Putamen (tissue), 1 donor: ENCODE measurements at regions not wholly inside any gene's neighbourhood (a gene's known extent, or its start where the extent isn't known, plus 50 kb on each side); places are given as distances from the start of the nearest gene placed in this dataset.
A peak's percentile ranks its signal among the peaks of the same experiment; 100 is the strongest.
"Not testable (repeated sequence)": the region's sequence is repeated elsewhere in the genome, so short reads cannot be mapped to it uniquely, and the experiment has no call there.

ENCODE experiments used
- DNase-seq: peaks from one replicate; pipeline ENCODE4 v3.0.0-alpha.2; 2016; ENCODE audit warnings: low spot score

DNA sequence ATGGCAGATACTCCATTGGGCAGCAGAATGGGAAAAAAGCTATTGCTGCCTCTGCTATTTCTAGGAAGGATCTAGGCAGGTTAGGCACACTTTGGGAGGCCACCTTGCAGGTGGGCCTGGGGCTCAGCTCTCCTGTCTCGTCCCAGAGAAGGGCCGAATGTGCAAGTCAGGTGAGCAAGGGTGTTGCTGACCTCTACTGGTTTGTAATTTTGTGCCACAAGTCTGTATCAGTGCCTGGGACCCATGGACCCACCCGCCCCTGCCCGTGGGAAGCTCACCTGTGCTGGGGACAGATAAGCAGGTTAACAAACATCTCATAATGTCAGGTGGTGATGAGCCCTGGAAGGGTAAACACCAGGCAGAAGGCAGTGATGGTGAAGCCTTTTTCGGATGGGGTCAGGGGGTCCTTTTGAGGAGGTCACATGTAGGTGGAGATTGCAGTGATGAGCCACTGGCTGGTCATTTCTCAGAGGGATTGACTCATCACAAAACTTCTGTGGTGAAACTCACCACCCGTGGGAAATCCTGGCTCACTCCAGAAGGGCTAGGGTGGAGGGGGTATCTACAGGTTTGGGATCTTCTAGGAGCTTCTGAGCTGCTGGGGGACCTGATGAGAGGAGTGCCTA lies 161.3 kb downstream of the KLF13 start:
- DNase-seq, result no peak

GRCh38 chr15:31488437-31489204 lies 162.0 kb downstream of the KLF13 start:
- peak; percentile 78 for DNase-seq

DNA sequence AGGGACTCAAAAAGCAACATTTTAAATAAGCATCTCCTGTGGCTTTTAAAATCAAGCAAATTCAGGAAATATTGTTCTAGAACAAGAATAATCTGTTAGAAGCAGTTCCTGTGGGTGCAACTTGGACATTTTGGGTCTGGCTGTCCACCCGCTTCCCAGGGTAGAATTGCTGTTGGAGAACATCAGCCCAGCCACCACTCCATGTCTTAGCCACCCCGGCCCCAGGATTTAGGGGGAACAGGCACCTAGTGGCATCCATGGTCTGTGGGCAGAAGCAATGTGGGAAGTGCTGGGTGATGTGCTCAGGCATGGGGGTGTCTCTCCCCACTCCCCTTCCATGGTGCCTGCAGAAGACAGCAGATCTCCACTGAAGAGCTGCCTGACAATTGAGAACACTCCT lies 162.6 kb downstream of the KLF13 start:
- DNase-seq, result no peak

- DNase-seq, result peak; percentile 23
These were observed 163.4 kb downstream of the KLF13 start for GRCh38 chr15:31489801-31490646.

- DNase-seq, result no peak
These were observed 168.2 kb downstream of the KLF13 start for GRCh38 chr15:31494786-31495185.

DNA sequence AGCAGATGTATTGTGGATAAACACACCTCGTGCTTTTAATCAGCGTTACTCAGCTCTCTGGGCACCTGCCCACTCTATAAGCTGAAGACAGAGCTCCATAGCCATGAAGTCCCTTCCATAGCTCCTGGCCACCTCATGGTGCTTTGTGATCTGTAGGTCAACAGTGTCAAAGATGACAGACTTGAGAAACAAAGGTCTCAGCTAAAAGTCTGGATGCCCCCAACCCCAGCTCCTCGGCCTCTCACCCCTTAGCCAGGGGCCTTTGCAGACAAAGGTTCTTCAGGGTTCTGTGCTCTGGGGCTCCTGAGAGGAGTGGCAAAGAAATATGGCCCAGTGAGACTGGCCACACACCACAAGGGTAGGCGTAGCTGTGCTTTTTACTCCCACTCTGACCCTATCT lies 168.6 kb downstream of the KLF13 start:
- no peak for DNase-seq

DNA sequence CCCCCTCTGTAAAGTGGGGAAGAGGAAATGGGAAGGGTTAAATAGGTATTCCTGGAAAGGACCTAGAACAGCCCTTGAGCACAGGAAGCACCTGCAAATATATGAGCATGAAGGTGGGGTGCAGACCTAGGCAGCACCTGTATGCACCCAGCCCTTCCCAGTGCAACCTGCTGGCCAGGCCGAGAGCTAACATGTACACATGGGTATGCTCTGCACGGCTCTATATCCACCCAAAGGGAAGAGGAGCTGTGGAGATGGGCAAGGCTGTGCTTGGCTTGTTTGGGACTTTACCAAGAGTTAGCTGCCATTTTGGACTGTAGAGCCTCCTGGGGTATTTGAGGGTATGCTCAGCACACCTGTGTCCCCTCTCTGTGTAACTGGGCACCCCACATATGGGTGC lies 171.2 kb downstream of the KLF13 start:
- DNase-seq, result no peak

DNA sequence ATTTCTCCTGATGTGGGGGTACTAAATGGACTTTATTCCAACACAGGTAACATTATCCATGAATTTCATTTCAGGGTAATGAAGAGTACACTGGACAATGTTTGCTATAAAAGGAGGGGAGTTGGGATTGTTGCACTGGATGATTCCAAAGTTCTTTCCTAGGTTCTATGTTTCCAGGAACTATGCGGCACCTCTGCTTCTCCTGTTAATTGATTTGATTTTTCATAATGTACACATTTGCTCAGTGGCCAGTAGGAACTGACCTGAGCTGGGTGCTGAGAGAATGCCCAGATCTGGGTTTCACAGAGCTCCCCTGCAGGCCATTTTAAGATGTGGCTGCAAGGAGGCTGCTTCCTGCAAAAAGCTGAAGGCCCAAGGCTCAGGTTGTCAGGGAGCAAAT lies 171.7 kb downstream of the KLF13 start:
- DNase-seq, result no peak

GRCh38 chr15:31498756-31499155 lies 172.1 kb downstream of the KLF13 start:
- no peak for DNase-seq

- no peak for DNase-seq
These were observed 172.8 kb downstream of the KLF13 start for GRCh38 chr15:31499236-31499952.

- DNase-seq, result no peak
These were observed 173.5 kb downstream of the KLF13 start for GRCh38 chr15:31499953-31500765.

DNA sequence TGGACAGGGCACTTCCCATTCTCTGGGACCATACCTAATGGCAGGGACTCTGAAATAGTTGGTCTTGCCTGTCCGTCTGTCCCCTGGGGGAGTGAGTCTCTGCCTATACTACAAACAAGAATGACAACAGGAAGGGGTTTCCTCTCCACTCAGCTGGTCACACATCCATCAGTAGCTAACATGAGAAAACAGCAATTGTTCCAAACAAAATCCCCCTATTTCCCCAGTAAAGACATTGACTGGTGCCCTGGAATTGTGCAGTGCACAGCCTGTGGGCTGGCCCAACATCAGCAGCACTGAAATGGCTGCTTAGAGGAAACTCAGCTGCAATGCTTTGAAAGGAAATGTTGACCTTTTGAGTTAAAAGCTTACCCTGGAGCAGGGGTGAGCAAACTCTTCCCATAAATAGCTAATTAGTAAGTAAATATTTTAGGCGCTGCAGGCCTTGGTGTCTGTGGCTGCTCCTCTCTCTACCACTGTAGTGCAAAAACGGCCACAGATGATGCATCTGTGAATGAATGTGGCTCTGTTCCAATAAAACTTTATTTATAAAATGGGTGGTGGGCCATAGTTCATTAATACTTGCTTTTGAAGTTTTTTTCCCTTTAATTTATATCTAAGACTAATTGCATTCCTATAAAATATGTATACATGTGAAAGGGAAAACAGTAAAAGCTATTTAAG lies 174.3 kb downstream of the KLF13 start:
- no peak for DNase-seq

DNA sequence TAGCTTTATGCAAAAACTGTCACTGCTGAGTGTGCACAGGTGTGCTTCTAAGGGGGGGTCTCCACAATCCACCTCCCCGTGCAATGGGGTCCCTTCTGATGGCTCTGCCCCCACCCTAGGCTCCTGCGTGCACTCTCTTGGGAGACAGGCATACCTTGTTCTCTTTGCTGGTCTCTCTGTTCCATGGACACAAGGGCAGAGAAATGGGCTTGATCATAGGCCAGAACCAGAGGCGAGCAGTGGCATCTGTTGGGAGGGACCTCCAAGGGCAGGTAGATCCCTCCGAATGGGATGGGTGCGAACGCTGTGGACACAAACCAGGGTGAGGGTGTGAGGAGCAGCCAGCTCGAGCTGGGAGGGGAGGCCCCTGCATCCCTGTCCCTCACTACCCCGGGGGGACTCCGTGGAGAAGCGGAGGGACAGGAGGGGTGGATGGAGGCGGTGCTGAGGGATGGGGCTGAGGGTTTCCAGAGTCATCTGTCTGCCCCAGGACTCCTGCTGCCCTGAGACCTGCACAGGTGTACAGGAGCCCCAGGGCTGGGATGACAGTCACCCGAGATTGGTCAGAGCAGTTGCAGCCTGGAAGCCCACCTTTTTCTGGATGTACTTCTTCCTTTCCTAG lies 175.0 kb downstream of the KLF13 start:
- no peak for DNase-seq

DNA sequence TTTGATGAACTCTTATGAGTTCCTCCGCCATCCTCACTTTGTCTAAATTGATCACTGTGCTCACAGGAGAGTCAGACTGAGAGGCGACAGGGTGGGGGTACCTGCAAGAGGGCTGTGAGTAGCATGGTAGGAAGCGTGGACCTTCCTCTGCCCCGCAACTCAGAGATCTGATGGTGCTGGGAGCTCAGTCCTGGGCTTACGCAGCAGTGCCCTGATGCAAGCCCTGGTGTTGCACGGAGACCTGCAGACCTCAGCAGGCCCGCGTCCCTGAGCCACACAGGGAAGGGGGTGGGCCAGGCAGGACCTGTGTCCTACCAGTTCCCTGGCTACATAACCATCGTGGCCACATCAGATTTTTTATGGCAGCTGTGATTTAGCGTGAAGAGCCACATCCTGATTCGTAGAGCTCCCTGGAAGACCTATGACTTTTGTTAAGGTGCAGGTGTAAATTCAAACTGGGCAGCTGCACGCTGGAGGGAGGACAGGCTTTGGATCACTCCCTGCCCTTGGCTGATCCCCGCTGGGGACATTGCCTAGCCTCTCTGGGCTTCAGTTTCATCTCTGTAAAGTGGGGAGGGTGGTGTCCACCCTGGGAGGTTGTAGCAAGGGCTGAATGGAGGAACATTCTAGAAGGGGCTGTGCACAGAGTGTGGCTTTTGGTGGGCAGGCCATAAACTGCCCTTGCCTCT lies 176.1 kb downstream of the KLF13 start:
- no peak for DNase-seq

- DNase-seq, result no peak
These were observed 176.6 kb downstream of the KLF13 start for GRCh38 chr15:31503256-31503655.

DNA sequence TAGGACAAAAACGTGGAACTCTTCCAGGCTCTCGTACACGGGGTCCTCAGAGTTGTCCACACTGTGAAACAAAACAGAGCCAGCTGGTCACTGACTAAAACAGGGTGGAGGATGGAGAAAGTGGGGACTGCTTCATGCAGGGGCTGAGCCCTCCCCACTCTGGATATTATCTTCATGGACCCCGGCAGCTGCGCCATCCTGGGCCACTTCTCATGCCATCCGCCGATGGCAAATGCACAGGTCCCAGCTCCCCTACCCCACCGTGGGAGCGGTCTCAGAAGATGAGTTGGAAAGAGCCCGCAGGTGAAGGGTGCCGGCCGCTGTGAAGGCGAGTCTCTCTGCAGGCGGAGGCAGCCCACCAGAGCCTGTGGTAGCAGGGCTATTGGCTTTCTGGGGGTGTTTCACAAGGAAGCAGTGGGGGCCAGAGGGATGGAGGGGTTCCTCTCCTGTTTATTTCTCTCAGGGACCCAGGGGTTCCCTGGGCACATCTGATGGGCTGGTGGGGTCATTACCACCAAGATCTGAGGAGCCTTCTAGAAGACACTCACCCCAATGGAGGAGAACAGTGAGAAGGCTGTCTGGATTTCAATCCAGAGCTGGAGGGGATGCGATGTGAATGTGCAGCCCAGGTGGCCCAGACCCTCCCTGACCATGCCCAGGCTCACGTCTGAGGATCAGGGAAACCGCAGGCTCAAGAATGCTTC lies 177.3 kb downstream of the KLF13 start:
- DNase-seq, result no peak

DNA sequence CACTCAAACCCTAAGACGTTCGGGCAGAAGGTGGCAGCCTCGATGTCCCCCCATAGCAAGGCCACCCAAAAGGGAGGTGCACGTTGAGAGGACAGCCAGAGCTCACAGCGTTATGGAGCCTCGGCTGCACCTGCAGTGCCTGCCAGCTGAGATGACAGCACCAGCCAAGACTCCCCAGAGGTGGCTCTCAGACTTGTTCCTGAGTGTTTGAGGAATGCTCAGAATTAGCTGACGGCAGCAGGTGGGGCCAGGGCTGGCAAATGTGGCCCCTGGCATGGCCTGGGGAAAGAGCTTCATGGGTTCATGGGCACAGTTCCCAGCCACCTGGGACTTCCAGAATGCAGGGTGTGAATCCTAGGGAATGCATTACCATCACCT lies 177.8 kb downstream of the KLF13 start:
- no peak for DNase-seq

GRCh38 chr15:31507573-31507972 lies 180.9 kb downstream of the KLF13 start:
- not testable (repeated sequence) for DNase-seq

- DNase-seq, result no peak
These were observed 182.0 kb downstream of the KLF13 start for GRCh38 chr15:31508656-31509055.
